ENCODE measurements at regions not wholly inside any gene's neighbourhood (a gene's known extent, or its start where the extent isn't known, plus 50 kb on each side); places are given as distances from the start of the nearest gene placed in this dataset.
"Not testable (repeated sequence)": the region's sequence is repeated elsewhere in the genome, so short reads cannot be mapped to it uniquely, and the experiment has no call there.

GRCh38 chr20:30811885-30812671 lies 445.4 kb upstream of the DEFB115 start:
- TF ChIP-seq CTCF (IDR thresholded peaks at IDR 0.05; ENCODE audit: unreplicated experiment in 3 of 3) = no peak
- Mint-ChIP-seq H3K4me1 (no peaks in the 10 kb centered on the region), H3K4me3 (no peak overlapping the region), H3K27ac (no peak overlapping the region), H3K36me3 (ENCODE audit: low read depth) (peaks cover 13% of the 10 kb centered on the region), H3K27me3 (ENCODE audit: low read depth) (no peaks in the 10 kb centered on the region), H3K9me3 (peaks cover 17% of the 10 kb centered on the region)

GRCh38 chr20:30812739-30813411 lies 444.6 kb upstream of the DEFB115 start:
- Mint-ChIP-seq H3K36me3 (ENCODE audit: low read depth) (peaks cover 13% of the 10 kb centered on the region), H3K27ac (no peak overlapping the region), H3K4me3 (no peak overlapping the region)

GRCh38 chr20:30813412-30814311 lies 443.8 kb upstream of the DEFB115 start:
- H3K27ac Mint-ChIP-seq; H3K4me1 Mint-ChIP-seq; H3K27me3 Mint-ChIP-seq (ENCODE audit: low read depth); H3K4me3 Mint-ChIP-seq: not testable (repeated sequence)
- H3K9me3 Mint-ChIP-seq = peaks cover 17% of the 10 kb centered on the region
- peaks cover 13% of the 10 kb centered on the region for H3K36me3 Mint-ChIP-seq (ENCODE audit: low read depth)

More at GRCh38 chr20:30812739-30813411, 444.6 kb upstream of the DEFB115 start:
- no peaks in the 10 kb centered on the region for H3K27me3 Mint-ChIP-seq (ENCODE audit: low read depth)
- no peak for TF ChIP-seq CTCF (IDR thresholded peaks at IDR 0.05; ENCODE audit: unreplicated experiment in 3 of 3)
- H3K9me3 Mint-ChIP-seq = peaks cover 17% of the 10 kb centered on the region
- H3K4me1 Mint-ChIP-seq = no peaks in the 10 kb centered on the region

GRCh38 chr20:30814312-30814639 lies 443.2 kb upstream of the DEFB115 start:
- not testable (repeated sequence) for H3K27me3 Mint-ChIP-seq (ENCODE audit: low read depth)
- peaks cover 17% of the 10 kb centered on the region for H3K9me3 Mint-ChIP-seq

GRCh38 chr20:30815027-30815576 lies 442.4 kb upstream of the DEFB115 start:
- not testable (repeated sequence) for H3K4me3 Mint-ChIP-seq; H3K27ac Mint-ChIP-seq; H3K27me3 Mint-ChIP-seq (ENCODE audit: low read depth); H3K4me1 Mint-ChIP-seq
- H3K9me3 Mint-ChIP-seq = peaks cover 17% of the 10 kb centered on the region
- H3K36me3 Mint-ChIP-seq (ENCODE audit: low read depth) = peaks cover 13% of the 10 kb centered on the region

More at GRCh38 chr20:30814312-30814639, 443.2 kb upstream of the DEFB115 start:
- not testable (repeated sequence) for H3K4me3 Mint-ChIP-seq, H3K27ac Mint-ChIP-seq, H3K4me1 Mint-ChIP-seq
- H3K36me3 Mint-ChIP-seq (ENCODE audit: low read depth) = peaks cover 13% of the 10 kb centered on the region

- Mint-ChIP-seq H3K9me3 (peaks cover 17% of the 10 kb centered on the region), H3K27me3 (ENCODE audit: low read depth) (no peaks in the 10 kb centered on the region), H3K4me1 (no peaks in the 10 kb centered on the region), H3K27ac (no peak overlapping the region), H3K4me3 (no peak overlapping the region), H3K36me3 (ENCODE audit: low read depth) (peaks cover 13% of the 10 kb centered on the region)
- TF ChIP-seq CTCF (IDR thresholded peaks at IDR 0.05; ENCODE audit: unreplicated experiment in 3 of 3) = no peak
Observed at GRCh38 chr20:30815577-30816181, 441.8 kb upstream of the DEFB115 start.
